K562 (cell line): ENCODE measurements at regions not wholly inside any gene's neighbourhood (a gene's known extent, or its start where the extent isn't known, plus 50 kb on each side); places are given as distances from the start of the nearest gene placed in this dataset.
A peak's percentile ranks its signal among the peaks of the same experiment; 100 is the strongest.

Source experiments
- ATAC-seq: fragments of 200-7000 bp; cut with Tn5 transposase; 3 replicates; pipeline ENCODE4 v1.9.1; 2020; ENCODE audit warnings: moderate library complexity
- BruUV-seq: library from RNA; stranded (reverse); fragments of 400-500 nt; replicated peaks from 2 replicates; lab custom pipeline; 2021; lab: Mats Ljungman, UMichigan
- CTCF ChIA-PET: fragments of 300-600 bp; formaldehyde crosslinking; extraction: SDS; loops from one replicate; lab custom pipeline; 2021; ENCODE audit warnings: low intra/inter-chr PET ratio; lab: Yijun Ruan, JAX
- POLR2A ChIA-PET: fragments of 300-600, 350-650 bp; sonication (Branson Sonifier 250); formaldehyde crosslinking; extraction: SDS; loops from one replicate; lab custom pipeline; 2021; ENCODE audit warnings: antibody characterized with exemption, inconsistent platforms; lab: Yijun Ruan, JAX
- DNase-seq, 4 experiments: peaks; one replicate each; pipeline versions ENCODE4 v3.0.0 to v3.0.0-alpha.2; 2011 to 2018; ENCODE audit warnings: low spot score in 3 of 4, mixed read lengths in 3 of 4; ENCODE audit errors: extremely low read depth in 1 of 4
- FAIRE-seq: peaks from 2 replicates; lab custom pipeline; 2011; peaks lifted over from hg19 to GRCh38; lab: Jason Lieb, UNC
- H2AFZ ChIP-seq: 2 replicates; pipeline ENCODE4 v1.6.0; 2011; ENCODE audit warnings: low read depth, low read length, control low read depth, inconsistent platforms
- H3K27ac ChIP-seq: fragments of 200-600 bp; 3 replicates; pipeline ENCODE4 v1.8.0; 2011; ENCODE audit warnings: low read depth, mild to moderate bottlenecking, control low read depth, inconsistent platforms, low read length, moderate library complexity, mixed read lengths; ENCODE audit errors: extremely low read depth
- H3K27me3 ChIP-seq, 2 experiments: fragments of 300-600 bp in 1 of 2; 2 replicates in 1 of 2; 3 replicates in 1 of 2; pipeline versions ENCODE4 v1.6.0 to v1.8.0; 2011; ENCODE audit warnings: inconsistent platforms in 2 of 2, low read length in 2 of 2, mild to moderate bottlenecking in 1 of 2, mixed read lengths in 1 of 2, moderate library complexity in 1 of 2; ENCODE audit not compliant: control insufficient read depth in 2 of 2, insufficient read depth in 2 of 2
- H3K36me3 ChIP-seq: fragments of 300-600 bp; 3 replicates; pipeline ENCODE4 v1.8.0; 2011; ENCODE audit warnings: mild to moderate bottlenecking, low read length, inconsistent platforms; ENCODE audit not compliant: control insufficient read depth, insufficient read depth
- H3K4me1 ChIP-seq, 2 experiments: fragments of 200-600 bp in 1 of 2; replicated peaks in 1 of 2; 2 replicates in 1 of 2; 3 replicates in 1 of 2; pipeline versions ENCODE4 v1.5.1 to v1.8.0; 2011; ENCODE audit warnings: inconsistent platforms in 2 of 2, low read length in 2 of 2, mild to moderate bottlenecking in 1 of 2, mixed read lengths in 1 of 2, moderate library complexity in 1 of 2; ENCODE audit not compliant: control insufficient read depth in 2 of 2, insufficient read depth in 2 of 2
- H3K4me2 ChIP-seq: 2 replicates; pipeline ENCODE4 v1.6.1; 2011; ENCODE audit warnings: low read length, control low read depth, inconsistent platforms, mixed read lengths; ENCODE audit not compliant: insufficient read depth
- H3K4me3 ChIP-seq: fragments of 200-600 bp; sonication (generic), shearing (Covaris generic); 2 replicates; pipeline ENCODE4 v1.5.1; 2016; ENCODE audit warnings: control low read depth, inconsistent platforms
- H3K79me2 ChIP-seq: fragments of 200-600 bp; 3 replicates; pipeline ENCODE4 v1.8.0; 2011; ENCODE audit warnings: low read length, inconsistent platforms; ENCODE audit not compliant: control insufficient read depth, insufficient read depth
- H3K9ac ChIP-seq, 2 experiments: 2 replicates each; pipeline versions ENCODE4 v1.6.0 to v1.6.1; 2011; ENCODE audit warnings: low read depth in 2 of 2, low read length in 2 of 2, control low read depth in 1 of 2, inconsistent platforms in 1 of 2, mild to moderate bottlenecking in 1 of 2, mixed read lengths in 1 of 2; ENCODE audit not compliant: insufficient read depth in 1 of 2
- H3K9me1 ChIP-seq: one replicate; pipeline ENCODE4 v1.6.0; 2011; ENCODE audit warnings: inconsistent platforms, mild to moderate bottlenecking, low read length, moderate library complexity; ENCODE audit not compliant: control insufficient read depth, insufficient read depth
- H3K9me3 ChIP-seq: replicated peaks from 2 replicates; pipeline ENCODE4 v1.5.1; 2011; ENCODE audit warnings: low read depth, low read length, inconsistent platforms; ENCODE audit not compliant: control insufficient read depth, insufficient read depth
- H4K20me1 ChIP-seq: replicated peaks from 2 replicates; pipeline ENCODE4 v1.6.1; 2011; ENCODE audit warnings: low read length, inconsistent platforms, mixed read lengths; ENCODE audit not compliant: control insufficient read depth, insufficient read depth
- ARNT ChIP-seq, 2 experiments: fragments of 450-650 bp; IDR thresholded peaks; 2 replicates each; pipeline ENCODE4 v1.6.1; 2016; ENCODE audit warnings: mild to moderate bottlenecking in 1 of 2
- HOXB6 ChIP-seq: fragments of 250-450 bp; sonication (Bioruptor Pico); IDR thresholded peaks from 2 replicates; pipeline ENCODE4 v1.5.1; 2022; ENCODE audit warnings: mild to moderate bottlenecking, borderline replicate concordance
- PHF8 ChIP-seq: fragments of 200-600 bp; sonication (generic); IDR thresholded peaks from 2 replicates; pipeline ENCODE4 v1.6.1; 2012; ENCODE audit warnings: mixed run types, mild to moderate bottlenecking, inconsistent platforms, low read length, moderate library complexity, borderline replicate concordance
- SP2 ChIP-seq: IDR thresholded peaks from 2 replicates; pipeline ENCODE4 v1.6.1; 2011; ENCODE audit warnings: mild to moderate bottlenecking, low read depth, low read length, moderate library complexity; ENCODE audit not compliant: poor library complexity, severe bottlenecking; ENCODE audit errors: extremely low read depth
- SRSF3 ChIP-seq: fragments of 200-400 bp; formaldehyde crosslinking; IDR thresholded peaks from 2 replicates; pipeline ENCODE4 v1.6.1; 2016; ENCODE audit warnings: mild to moderate bottlenecking, low read length, moderate library complexity; ENCODE audit not compliant: insufficient read depth
- THRA ChIP-seq: fragments of 450-650 bp; IDR thresholded peaks from 2 replicates; pipeline ENCODE4 v1.6.1; 2017; ENCODE audit warnings: mild to moderate bottlenecking, moderate library complexity
- WGBS: fragments of 100-300 bp; shearing (Covaris generic); methylation state at CpG from one replicate; pipeline ENCODE4 v1.1.6; 2016; ENCODE audit warnings: low coverage, mixed read lengths; ENCODE audit not compliant: insufficient coverage; ENCODE audit errors: missing lambda C conversion rate; 5-methylcytosine and 5-hydroxymethylcytosine counted together
- in situ Hi-C: fragments of 300-500 bp; cut with MboI; formaldehyde crosslinking; loops from 4 replicates; pipeline ENCODE4 v1.15.0; 2018; ENCODE audit warnings: inconsistent platforms, mixed read lengths
- intact Hi-C: fragments of 100-400 bp; cut with micrococcal nuclease; formaldehyde crosslinking; loops from 2 replicates; pipeline ENCODE4 v1.14.2; 2022

- TF ChIP-seq SP2, result no peak
These were observed 865.4 kb upstream of the TMEM132C start (continued) for GRCh38 chr12:127401536-127401935.

GRCh38 chr12:127411166-127411915, 855.6 kb upstream of the TMEM132C start:
- no peaks in the 10 kb centered on the region for H3K9me1 ChIP-seq
- ChIA-PET POLR2A (no interaction called here), CTCF (no interaction called here)
- DNase-seq, result no peak
- BruUV-seq, result no TSS peak
- in situ Hi-C loops (no loop called here), intact Hi-C loops (no loop called here)
- H3K4me2 ChIP-seq, result no peak overlapping the region
- no peaks in the 10 kb centered on the region for H3K79me2 ChIP-seq
- no peaks in the 10 kb centered on the region for H3K9me3 ChIP-seq
- H3K4me3 ChIP-seq, result no peak overlapping the region
- no peak for ATAC-seq
- H3K27me3 ChIP-seq, result no peaks in the 10 kb centered on the region
- TF ChIP-seq SRSF3, result no peak
- TF ChIP-seq HOXB6, result no peak
- no peaks in the 10 kb centered on the region for H3K36me3 ChIP-seq
- no peaks in the 10 kb centered on the region for H3K4me1 ChIP-seq
- whole genome bisulfite sequencing, result 0% methylated on average over 7 of the region's 7 CpGs
- H3K27ac ChIP-seq, result no peak overlapping the region
- no peak overlapping the region; the same call in 1 of the 2 replicates for H2AFZ ChIP-seq
- FAIRE-seq, result no peak
- no peak overlapping the region for H3K9ac ChIP-seq
- H4K20me1 ChIP-seq, result no peaks in the 10 kb centered on the region

GRCh38 chr12:127411981-127412380, 855.0 kb upstream of the TMEM132C start:
- 0% methylated on average over 10 of the region's 11 CpGs for WGBS
- POLR2A ChIA-PET, result no interaction called here
- FAIRE-seq, result no peak
- TF ChIP-seq THRA (no peak), PHF8 (no peak), ARNT (IDR thresholded peaks at IDR 0.05) (no peak)

More at GRCh38 chr12:127411981-127412380, 855.0 kb upstream of the TMEM132C start:
- no TSS peak for BruUV-seq
- Histone ChIP-seq H3K9ac (no peak overlapping the region), H3K27me3 (no peaks in the 10 kb centered on the region), H3K4me1 (no peaks in the 10 kb centered on the region), H3K27ac (no peak overlapping the region), H2AFZ (peak overlapping the region; percentile 22; the same call in 1 of the 2 replicates), H3K79me2 (no peaks in the 10 kb centered on the region), H3K36me3 (no peaks in the 10 kb centered on the region), H3K9me3 (no peaks in the 10 kb centered on the region), H3K4me2 (no peak overlapping the region), H4K20me1 (no peaks in the 10 kb centered on the region), H3K4me3 (no peak overlapping the region), H3K9me1 (no peaks in the 10 kb centered on the region)
- intact Hi-C loops (no loop called here), in situ Hi-C loops (no loop called here)
- peak in 1 of 4 experiments; percentile 13 for DNase-seq
- ATAC-seq, result peak; percentile 32; the same call in 2 of the 3 replicates
- CTCF ChIA-PET, result no interaction called here
